Medulla oblongata (tissue), 1 donor: ENCODE measurements at regions not wholly inside any gene's neighbourhood (a gene's known extent, or its start where the extent isn't known, plus 50 kb on each side); places are given as distances from the start of the nearest gene placed in this dataset.
"Not testable (repeated sequence)": the region's sequence is repeated elsewhere in the genome, so short reads cannot be mapped to it uniquely, and the experiment has no call there.

ENCODE experiments used
- DNase-seq: peaks from one replicate; pipeline ENCODE4 v3.0.0-alpha.2; 2015; ENCODE audit errors: extremely low spot score

DNA sequence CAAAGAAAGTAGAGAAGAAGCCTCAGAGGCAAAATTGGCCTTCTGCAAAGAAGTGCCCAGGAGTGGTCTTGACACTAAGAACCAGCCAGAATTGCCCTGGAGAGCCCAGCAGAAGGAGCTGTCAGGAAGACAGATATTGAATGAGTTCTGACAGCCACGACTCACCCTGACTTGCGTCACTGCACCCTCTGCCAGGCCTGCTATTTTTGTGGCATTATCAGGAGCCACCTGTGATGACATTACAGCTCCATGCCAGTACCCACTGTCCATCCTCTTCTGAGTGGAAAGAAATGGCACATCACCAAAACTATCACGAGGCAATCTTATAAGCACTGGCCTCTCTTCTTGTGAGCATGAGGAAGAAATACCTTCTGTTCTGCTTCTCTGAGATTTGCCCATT, 67.7 kb downstream of the SMIM20 start:
- no peak for DNase-seq

DNA sequence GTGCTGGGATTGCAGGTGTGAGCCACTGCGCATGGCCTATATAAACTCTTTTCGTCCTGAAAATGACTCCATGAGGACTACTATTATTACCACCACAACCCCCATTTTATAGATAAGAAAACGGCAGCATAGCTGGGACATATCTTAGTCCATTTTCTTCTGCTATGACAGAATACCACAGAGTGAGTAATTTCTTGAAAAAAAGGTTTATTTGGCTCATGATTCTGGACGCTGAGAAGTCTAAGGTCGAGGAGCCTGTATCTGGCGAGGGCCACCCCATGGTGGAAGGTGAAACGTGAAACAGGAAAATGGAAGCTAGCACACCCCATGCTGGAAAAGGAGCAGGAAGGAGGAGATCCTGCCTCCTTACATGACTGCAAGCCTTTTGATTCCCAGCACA, 68.9 kb downstream of the SMIM20 start:
- no peak for DNase-seq

GRCh38 chr4:25984266-25984665, 70.2 kb downstream of the SMIM20 start:
- no peak for DNase-seq

GRCh38 chr4:25984796-25985195, 70.8 kb downstream of the SMIM20 start:
- no peak for DNase-seq

DNA sequence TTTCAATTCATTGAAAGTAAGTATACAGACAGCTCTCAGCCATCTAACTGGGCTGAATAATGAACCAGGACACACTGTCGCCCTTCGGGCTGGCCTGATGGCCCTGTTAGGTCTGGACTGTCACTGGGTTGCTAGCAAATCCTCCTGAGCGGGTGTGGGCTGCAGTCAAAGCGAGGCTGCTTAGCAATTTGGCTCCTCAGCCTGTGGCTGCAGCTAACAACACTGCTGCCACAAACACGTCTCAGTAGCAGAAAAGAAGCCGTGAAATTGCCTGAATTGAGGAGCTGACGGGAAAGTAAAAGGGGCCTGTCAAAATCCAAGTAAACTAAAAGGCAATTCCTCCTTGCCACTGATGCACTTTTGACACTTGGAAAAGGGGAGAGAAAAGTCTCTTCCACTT, 72.8 kb downstream of the SMIM20 start:
- no peak for DNase-seq

DNA sequence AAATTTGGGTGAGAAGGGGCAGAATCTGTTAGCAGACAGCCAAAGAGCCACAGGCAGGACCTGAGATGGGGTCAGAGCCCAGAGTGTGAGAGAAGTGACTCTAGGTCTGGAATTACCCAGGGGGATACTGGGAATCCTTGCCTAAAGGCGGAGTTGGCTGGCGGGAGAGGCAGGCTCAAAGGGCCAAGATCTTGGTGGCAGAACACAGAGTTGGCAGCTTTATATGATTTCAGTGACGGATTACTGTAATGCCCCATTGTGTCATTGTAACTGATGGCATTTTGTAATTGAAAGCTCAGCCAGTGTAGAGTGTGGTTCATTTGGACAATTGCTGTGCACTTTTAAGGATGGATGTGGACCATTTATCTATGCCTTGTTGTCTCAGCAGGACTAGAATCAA, 77.3 kb downstream of the SMIM20 start:
- DNase-seq: peak; percentile 40

DNA sequence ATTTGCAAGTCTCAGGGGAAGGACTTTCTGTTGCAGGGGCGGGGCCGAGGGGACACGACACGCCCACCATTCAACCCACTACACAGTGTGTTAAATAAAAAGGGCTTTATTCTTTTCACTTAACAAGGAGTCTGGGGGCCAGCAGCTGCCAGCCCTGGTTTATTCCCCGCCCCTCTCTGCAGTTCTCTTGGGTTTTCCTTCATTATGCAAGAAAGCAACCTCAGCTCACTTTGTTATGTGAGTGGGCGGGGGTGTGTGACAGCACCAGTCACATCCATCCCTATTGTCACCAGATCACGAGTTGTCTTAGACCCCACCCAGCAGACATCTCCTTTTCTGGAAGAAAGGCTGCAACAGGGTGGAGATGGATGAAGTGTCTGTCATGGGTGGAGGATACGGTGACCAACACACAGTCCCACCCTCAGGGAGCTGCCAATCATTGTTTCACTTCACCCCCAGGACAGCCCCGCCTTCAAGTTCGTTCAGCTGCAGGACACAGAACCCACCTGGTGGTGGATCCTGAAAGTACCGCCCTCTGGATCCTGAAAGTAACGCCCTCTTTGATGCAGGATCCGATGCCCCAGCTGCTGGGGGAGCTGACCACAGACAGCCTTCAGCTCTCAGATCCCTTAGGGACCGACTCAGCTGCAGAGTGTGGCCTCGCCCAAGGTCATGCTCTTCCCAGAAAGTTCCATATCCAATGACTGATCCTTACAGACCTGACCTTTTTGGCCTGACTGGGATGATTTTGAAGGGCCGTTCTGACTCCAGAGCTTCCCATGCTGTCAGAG, 79.6 kb downstream of the SMIM20 start:
- no peak for DNase-seq

GRCh38 chr4:25994577-25994976, 80.6 kb downstream of the SMIM20 start:
- not testable (repeated sequence) for DNase-seq

- peak; percentile 48 for DNase-seq
Observed at GRCh38 chr4:26000274-26000950, 86.4 kb downstream of the SMIM20 start.

- DNase-seq: no peak
Observed at GRCh38 chr4:26001413-26001812, 87.4 kb downstream of the SMIM20 start.

GRCh38 chr4:26001816-26002215, 87.8 kb downstream of the SMIM20 start:
- no peak for DNase-seq

DNA sequence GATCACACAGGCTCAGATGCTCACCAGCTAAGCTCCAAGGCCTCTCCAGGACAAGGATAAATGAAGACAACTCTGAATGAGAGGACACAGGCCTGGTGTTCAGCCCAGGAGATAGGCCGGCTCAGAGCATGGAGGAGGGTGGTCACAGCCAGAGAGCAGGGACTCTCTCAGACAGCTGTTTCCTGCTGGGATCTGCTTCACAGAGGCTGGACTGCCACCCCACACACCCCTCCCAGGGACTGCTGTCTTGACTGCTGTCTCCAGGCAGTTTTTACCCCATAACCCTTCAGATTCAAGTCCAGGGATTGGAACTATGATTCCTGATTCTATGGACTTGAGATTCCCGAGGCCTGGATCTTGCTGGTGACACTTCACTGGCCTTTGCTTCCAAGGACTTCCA, 89.0 kb downstream of the SMIM20 start:
- no peak for DNase-seq

GRCh38 chr4:26004290-26004689, 90.3 kb downstream of the SMIM20 start:
- no peak for DNase-seq

GRCh38 chr4:26005764-26006163, 91.7 kb downstream of the SMIM20 start:
- no peak for DNase-seq

- DNase-seq: no peak
Observed at GRCh38 chr4:26008737-26009136, 94.7 kb downstream of the SMIM20 start.

DNA sequence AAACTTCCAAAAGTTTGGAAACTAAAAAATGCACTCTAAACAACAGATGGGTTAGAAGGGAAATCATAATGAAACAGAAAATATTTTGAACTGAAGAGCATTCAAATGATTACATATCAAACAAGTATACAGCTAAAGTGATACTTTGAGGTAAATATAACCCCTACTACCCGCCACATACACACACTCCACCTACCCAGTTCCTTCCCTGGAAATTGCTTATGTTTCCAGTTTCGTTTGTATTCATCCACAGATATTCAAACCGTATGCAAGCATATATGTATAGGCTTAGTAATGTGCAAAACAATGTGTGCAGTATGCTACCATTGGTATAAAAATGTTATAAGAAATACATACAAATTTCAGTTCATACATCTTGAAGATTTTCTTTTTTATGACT, 95.5 kb downstream of the SMIM20 start:
- DNase-seq: no peak

DNA sequence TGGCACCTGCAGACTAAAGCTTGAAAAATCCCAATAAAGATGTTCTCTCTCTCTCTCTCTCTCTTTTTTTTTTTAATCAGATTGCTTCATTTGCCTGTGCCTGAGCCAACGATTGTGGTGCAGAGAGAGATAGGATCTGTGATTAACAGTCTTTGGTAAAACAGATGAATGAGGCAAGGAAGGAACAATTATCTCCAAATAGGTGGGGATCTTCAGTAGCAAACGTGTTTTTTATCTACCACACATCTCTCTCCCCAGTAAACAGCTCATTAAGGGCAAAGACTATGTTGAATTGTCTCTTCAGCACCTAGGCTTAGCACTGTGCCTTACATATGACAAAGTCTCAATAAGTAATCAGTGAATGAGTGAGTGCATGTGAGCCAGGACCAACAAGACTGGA, 96.3 kb downstream of the SMIM20 start:
- no peak for DNase-seq

GRCh38 chr4:26013629-26014028, 99.6 kb downstream of the SMIM20 start:
- no peak for DNase-seq

DNA sequence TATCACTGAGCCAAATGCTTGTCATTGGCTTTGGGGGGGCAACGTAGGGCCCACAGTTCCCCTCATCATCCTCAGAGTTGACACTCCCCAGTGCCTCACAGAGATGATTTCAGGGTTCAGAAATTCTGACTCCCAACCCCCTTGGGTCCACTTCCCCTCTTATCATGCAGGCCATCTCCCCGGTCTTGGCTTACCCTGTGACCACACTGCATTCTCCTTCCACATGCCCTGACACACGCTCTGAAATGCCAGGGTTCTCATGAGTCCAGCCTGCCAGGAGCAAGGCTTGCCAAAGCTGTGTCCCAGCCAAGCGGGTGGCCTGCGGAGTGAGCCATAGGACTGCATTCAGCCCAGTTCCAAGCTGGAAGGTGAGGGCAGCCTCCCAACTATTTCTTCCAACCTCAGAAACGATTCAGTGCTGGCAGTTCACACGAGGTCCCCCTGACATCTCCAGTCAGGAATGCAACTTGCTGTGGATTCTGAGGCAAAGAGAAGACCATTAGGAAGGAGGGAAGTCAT, 101.2 kb downstream of the SMIM20 start:
- DNase-seq: peak; percentile 39

DNA sequence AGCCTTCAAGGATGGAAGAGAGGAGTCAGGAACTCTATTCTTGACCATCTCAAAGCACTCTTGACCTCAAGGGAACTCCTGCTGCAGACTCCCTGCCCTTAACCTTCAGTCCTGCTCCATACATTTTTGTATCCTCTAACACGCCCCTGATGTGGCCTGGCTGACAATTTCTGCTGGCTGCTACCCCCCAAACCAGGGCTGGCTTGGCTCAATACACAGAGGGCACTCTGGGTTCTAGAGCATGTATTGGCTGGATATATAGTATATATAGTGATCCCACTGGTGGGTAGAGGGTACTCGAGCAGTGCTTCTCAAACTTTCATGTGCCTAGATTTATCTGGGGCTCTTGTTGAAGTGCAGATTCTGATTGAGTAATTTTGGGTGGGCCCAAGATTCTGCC, 101.9 kb downstream of the SMIM20 start:
- DNase-seq: no peak

DNA sequence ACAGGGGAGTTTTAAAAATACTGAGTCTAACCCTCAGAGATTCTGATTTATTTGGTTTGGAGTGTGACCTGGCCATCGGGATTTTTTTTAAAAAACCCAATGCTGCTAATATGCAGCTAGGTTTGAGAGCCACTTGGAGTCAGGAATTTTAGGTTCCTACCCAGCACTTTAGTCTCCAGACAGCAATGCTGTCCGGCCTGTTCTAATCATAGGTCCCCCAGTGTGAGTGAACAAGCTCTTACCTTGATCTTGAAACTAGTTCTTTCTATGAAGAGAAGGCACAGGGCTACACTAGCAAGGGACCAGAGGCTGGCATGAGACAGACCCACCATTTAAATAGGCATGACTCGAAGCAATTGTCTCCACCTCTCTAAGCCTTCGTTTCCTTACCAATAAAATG, 103.5 kb downstream of the SMIM20 start:
- DNase-seq: no peak

GRCh38 chr4:26017961-26018700, 104.1 kb downstream of the SMIM20 start:
- not testable (repeated sequence) for DNase-seq
